COLO668 (cell line): ENCODE measurements at regions not wholly inside any gene's neighbourhood (a gene's known extent, or its start where the extent isn't known, plus 50 kb on each side); places are given as distances from the start of the nearest gene placed in this dataset.

Experiments used
- DNase-seq: peaks from one replicate; lab custom pipeline; 2025; ENCODE audit not compliant: unreplicated experiment; lab: John Stamatoyannopoulos, UW

DNA sequence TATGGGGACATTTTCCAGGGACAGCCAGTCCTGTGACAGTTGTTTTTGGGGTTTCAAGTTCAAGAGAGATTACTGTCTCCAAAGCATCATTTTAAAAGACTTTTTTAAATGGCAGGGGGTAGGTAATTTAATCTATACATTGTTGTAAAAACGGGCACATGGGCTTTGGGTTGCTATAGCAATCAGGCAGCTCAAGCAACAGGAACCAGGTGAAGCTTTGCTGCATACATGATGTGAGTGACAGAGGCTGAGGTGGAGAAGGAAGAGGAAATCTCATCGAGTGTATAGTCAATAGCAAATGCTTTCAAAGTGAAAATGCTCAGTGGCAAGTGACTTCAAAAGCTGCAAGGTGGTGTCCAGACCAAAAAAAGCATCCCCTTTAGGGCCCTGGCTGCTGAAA is 277.4 kb upstream of the JAG1 start:
- peak; percentile 24 for DNase-seq

GRCh38 chr20:10951904-10952303 is 278.1 kb upstream of the JAG1 start:
- no peak for DNase-seq

DNA sequence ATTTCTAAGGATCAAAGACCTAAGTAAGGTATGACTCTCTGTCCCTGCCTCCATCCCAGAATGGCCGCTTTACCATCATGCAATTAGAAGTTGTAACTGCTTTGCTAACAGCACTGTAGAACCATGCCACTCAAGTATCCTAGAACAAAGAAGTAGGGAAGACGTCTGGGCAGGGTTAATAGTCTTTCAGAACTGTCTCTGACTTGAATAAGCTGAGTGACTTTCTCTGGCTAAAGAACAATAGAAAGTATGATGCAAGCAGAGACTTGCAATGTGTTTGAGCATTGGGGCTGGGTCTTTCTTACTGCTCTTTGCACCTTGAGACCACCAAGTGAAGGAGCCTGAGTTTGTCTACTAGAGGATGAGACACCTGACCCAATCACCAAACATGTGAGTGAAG is 279.6 kb upstream of the JAG1 start:
- no peak for DNase-seq

GRCh38 chr20:10954137-10954840 is 280.5 kb upstream of the JAG1 start:
- DNase-seq, result no peak

DNA sequence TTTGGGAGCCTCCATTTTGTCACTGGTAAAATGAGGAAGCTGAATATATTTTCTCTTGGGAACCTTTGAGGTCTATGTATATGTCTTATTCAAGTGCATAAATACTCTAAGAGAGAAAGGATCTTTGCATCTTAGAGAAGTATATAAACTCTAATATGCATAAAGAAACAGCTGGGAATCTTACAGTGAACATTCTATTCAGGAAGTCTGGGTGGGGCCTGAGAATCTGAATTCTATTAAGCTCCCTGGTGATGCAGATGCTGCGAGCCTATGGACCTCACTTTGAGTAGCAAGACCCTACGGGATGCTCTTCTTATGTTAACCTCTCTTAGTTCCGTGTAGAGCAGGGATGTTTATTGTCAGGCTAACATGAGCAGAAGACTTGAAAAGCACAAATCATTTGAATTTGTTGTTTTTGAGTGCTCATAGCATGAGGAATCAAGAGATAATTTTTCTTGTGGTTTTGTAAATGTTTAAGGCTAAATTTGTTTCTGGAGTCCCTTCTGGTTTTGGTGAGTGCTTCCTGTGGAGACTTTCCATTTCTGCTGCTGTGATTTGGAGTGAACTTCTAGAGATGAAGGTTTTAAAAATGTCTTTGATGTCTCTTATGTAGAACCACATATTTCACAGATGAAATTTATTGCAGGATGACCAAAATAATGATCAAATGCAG is 281.2 kb upstream of the JAG1 start:
- no peak for DNase-seq

DNA sequence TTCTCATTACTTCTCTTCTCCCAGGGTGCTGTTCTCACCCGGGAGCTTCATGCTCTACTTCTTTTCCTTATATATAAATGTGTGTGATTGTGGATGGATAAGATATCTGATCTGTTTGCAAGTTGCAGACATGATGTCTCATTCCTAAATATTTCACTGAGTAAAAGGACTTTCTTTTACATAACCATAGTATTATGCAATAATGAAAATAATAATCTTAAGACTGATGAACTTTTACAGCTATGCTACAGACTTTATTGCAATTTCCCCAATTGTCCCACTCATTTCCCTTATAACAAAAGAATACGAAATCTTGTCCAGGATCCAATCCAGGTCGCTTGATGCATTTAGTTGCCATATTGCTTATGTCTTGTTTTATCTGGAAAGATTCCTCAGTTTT is 284.5 kb upstream of the JAG1 start:
- no peak for DNase-seq

- no peak for DNase-seq
Observed at GRCh38 chr20:10960416-10960815, 286.6 kb upstream of the JAG1 start.

- DNase-seq, result peak; percentile 26
Observed at GRCh38 chr20:10961651-10962288, 288.0 kb upstream of the JAG1 start.

- DNase-seq, result no peak
Observed at GRCh38 chr20:10962937-10963336, 289.1 kb upstream of the JAG1 start.

GRCh38 chr20:10963717-10964266 is 290.0 kb upstream of the JAG1 start:
- DNase-seq, result no peak

DNA sequence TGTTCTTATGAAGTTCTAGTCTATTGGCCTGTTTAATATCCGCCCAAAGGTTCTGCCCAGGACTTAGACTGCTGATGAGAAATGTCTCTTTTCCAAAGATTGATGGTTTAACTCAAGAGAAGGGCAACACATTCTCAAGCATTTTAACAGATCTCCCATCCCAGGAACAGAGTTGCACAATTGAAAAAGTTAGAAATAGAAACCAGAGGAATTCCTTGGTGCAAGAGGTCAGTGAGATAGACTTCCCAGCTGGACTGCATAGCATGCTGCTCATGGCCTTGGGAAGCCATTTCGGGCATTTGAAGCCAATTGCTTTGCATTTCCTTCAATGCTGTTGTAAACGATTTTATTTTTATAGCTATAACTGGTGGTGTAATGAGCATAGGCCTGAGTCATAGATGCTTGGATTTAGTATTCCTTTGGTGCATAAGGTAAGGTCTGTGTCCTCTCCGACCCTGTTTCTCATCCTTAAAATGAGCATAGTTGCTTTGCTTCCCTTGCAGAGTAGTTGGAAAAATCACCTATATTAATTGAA is 292.2 kb upstream of the JAG1 start:
- DNase-seq, result no peak

- no peak for DNase-seq
Observed at GRCh38 chr20:10970109-10970508, 296.3 kb upstream of the JAG1 start.

DNA sequence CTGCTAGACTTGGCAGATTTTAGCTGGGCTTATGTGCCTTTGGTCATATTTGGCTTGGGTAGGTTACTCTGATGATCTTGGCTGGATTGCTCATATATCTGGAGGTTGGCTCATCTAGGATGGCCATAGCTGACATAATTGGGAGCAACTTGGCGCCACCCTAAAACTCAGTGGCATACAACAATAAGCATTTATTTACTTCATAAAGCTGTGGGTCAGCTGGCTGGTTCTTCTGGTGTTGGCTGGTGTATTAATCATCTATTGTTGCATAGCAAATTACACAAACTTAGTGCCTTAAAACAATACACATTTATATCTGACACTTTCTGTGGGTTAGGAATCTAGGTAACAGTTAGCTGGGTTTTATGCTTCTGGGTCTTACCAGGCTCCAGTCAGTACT is 297.3 kb upstream of the JAG1 start:
- no peak for DNase-seq

DNA sequence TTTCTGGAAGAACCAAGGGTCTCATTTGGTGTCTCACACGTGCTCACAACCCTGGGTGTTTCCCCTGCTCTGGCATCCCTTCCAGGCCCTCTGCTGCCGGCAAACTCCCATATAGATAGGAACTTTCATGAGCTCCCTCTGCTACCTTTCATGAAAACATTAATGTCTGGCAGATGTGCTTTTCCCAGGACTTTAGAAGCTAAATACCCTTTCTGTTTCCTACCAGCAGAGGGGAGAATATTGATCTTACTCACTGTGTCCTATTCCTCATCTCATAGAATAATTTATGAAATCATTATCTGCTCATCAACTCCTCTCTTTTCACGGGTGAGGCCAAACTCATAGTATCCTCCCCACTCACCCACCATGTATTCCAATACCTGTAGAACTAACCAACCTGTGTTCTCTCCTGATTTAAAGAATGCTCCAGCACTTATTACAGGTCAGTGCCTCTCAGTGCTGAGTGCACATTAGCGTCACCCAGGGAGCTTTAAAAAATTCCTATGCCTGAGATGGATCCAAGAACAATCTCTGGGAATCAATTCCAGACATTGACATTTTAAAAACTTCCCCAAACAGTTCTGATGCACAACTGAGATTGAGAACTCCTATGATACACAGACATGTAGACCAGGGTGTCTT is 298.5 kb upstream of the JAG1 start:
- DNase-seq, result no peak

DNA sequence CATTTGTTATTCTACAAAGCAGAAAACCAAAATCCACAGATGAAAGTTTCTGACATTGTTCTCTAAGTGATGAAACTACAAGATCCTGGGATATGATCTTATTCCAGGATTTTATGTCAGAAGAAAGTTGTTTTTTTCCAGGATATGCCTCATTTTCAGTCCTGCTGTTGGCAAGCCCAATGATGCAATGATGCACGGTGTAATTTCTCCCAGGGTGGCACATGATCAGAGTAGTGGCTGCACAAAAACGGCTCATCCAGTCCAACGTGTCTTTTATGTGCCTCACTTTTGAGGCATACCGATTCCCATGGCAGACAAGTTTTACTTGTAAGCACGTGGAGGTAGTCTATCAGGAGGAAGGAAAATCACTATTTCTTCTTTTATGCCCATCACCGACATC is 302.3 kb upstream of the JAG1 start:
- DNase-seq, result no peak

DNA sequence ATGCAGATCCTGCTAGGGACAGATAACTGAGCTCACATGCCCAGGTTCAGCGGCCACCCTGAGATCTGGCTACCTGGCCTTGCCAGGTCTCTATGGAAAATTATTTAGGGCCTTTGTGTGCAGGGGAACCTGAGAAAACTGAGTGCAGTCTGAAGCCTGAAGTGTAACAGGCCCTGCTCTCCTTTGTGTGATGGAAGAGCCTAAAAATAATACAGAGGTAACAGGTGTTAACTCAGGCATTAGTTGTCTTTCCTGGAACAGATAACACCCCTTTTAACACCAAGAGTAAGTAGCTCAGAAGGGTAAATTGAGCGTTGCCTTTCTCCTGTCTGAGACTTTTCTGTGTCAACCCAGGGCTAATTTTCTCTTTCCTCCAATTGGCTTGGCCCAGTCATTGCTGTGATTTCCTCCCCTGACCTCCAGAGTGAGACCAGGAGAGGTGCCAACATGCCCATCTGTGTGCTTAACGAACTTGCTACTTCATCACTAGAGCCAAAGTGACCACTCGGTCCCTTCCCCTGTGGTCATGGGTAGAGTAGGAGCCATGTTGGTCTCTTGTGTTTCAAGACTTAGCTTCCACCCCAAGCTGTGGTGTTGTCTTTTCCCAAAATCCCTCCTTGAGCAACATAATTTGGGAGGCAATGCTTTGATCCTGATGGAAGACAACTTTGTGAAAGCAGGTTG is 304.4 kb upstream of the JAG1 start:
- DNase-seq, result no peak

DNA sequence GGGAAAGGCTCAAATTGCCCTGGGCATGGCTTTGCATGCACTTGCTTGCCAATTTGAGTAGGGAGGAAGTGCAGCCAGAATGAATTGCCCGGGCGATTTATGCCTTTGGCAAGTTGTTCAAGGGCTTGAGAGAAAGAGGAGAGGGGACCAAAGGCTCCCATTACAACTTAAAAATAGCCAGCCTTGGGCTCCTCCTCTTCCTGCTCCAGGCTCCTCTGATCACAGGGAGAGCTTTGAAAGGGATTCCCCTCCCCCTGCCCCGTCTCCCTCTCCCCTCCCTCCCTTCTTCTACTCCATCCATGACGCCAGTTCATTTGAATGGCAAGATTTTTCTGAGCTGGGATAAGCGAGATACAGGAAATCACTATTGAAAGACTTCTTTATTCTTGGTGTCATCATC is 304.9 kb upstream of the JAG1 start:
- DNase-seq, result no peak

DNA sequence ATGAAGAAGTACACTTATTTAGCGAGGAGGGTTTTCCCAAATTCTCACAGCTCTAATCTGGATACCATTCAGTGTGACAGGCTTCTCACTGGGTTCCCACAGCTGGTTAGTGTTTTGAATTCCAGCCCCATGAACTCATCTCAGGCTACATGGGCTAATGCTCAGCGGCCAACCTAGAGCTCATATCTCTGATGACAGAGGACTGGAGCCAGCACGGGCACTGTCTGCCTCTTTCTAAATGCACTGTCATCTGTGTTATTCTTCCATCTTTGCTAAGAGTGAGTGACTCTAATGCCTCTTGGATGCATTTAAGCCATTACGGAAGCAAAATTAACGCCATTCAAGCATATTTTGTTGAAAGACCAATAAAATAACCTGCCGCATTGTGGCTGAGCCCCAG is 308.9 kb upstream of the JAG1 start:
- DNase-seq, result no peak

GRCh38 chr20:10984294-10984693 is 310.5 kb upstream of the JAG1 start:
- peak; percentile 17 for DNase-seq

DNA sequence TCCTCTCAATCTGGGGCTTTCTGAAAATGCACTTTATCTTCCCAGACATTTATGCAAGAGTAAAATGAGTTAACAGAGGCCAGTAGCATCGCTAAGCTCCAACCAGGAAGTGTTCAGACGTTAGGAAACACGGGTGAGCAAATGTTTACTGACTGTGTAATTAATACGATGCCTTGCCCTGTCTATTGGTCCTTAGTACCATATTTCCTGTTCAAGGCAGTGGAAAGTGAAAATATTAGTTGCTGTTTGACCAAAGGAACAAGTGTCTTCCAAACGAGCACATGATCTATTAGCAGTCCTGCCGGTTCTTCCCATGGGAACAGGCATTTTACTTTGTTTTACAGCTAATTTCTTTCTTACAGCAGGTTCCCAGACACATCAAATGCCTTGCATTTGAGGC is 311.1 kb upstream of the JAG1 start:
- DNase-seq, result peak; percentile 23

DNA sequence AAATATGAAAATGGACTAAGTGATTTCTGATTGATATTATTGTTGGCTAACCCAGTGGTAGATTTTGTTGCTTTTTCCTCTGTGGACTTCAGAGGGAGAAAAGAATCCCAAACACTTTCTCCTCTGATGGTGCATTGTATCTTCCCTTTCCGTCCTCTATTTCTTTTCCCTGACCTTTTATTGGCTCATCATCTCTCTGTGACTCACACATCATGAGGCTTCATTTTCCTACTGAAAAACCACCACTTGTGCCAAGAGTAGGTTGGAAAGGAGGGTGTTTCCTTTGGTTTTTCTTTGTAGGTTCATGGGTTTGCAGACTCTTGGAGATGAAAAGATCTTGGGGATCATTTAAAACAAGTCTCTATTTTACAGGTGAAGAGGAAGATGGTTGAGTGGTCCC is 311.7 kb upstream of the JAG1 start:
- no peak for DNase-seq
